Thyroid gland (tissue), 4 donors: ENCODE measurements at regions not wholly inside any gene's neighbourhood (a gene's known extent, or its start where the extent isn't known, plus 50 kb on each side); places are given as distances from the start of the nearest gene placed in this dataset.

ENCODE experiments used
- DNase-seq, 2 donors: peaks; one replicate each; pipeline ENCODE4 v3.0.0-alpha.2; 2019
- H3K27ac ChIP-seq, 3 donors: fragments of 200-600 bp; sonication (generic); 1 replicate in 2 of 3; 2 replicates in 1 of 3; pipeline ENCODE4 v1.5.1; 2016 to 2019; ENCODE audit warnings: mild to moderate bottlenecking in 1 of 3, moderate library complexity in 1 of 3
- H3K27me3 ChIP-seq: fragments of 200-600 bp; sonication (generic); one replicate; pipeline ENCODE4 v1.5.1; 2019
- H3K36me3 ChIP-seq, 2 donors: fragments of 200-600 bp; sonication (generic); one replicate each; pipeline ENCODE4 v1.5.1; 2016 to 2019
- H3K4me1 ChIP-seq, 2 donors: fragments of 200-600 bp; sonication (generic); one replicate each; pipeline ENCODE4 v1.5.1; 2017 to 2019
- H3K4me3 ChIP-seq, 3 donors: fragments of 200-600 bp; sonication (generic); replicated peaks in 1 of 3; 1 replicate in 2 of 3; 2 replicates in 1 of 3; pipeline ENCODE4 v1.5.1; 2016; ENCODE audit warnings: mild to moderate bottlenecking in 1 of 3
- H3K9me3 ChIP-seq: fragments of 200-600 bp; sonication (generic); one replicate; pipeline ENCODE4 v1.5.1; 2017
- CTCF ChIP-seq, 6 experiments: fragments of 200-600 bp in 3 of 6; fragments of 450-650 bp in 3 of 6; sonication (generic) in 3 of 6; IDR thresholded peaks; one replicate each; pipeline ENCODE4 v1.5.1; 2016 to 2019; ENCODE audit warnings: antibody characterized with exemption in 6 of 6, mild to moderate bottlenecking in 2 of 6, inconsistent platforms in 1 of 6, moderate library complexity in 1 of 6
- POLR2A ChIP-seq, 2 donors: fragments of 450-650 bp; IDR thresholded peaks; one replicate each; pipeline ENCODE4 v1.6.1; 2017; ENCODE audit warnings: antibody characterized with exemption in 2 of 2, mild to moderate bottlenecking in 2 of 2, moderate library complexity in 1 of 2
- WGBS, 2 donors: methylation state at CpG; one replicate each; pipeline ENCODE4 v1.1.5; 2017; 5-methylcytosine and 5-hydroxymethylcytosine counted together
- intact Hi-C: fragments of 100-400 bp; cut with DNase I; formaldehyde crosslinking; loops from one replicate; pipeline ENCODE4 v1.15.1; 2023

DNA sequence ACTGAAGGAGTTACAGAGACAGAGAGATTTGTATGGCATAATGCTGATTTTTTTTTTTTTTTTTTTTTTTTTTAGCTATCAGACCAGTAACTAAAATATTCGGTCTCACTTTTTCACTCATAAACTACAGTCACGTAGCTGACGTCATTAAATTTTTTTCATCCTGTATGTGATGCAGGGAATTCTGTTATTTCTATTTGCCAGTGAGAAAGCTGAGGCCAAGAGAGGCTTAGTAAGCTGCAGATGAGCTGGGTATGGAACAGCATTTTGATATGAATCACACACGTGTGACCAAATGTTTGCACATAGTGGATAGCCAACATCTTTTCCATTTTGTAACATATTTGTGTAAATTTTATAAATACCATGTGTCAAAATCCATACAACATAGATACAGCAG, 79.1 kb upstream of the EPB41L3 start:
- no peak overlapping the region for H3K4me3 ChIP-seq
- H3K36me3 ChIP-seq, result no peaks in the 10 kb centered on the region
- 83 to 89% methylated on average over 4 of the region's 4 CpGs for WGBS, 2 donors
- peaks cover 6 to 9% of the 10 kb centered on the region in 2 donors for H3K4me1 ChIP-seq
- no peak overlapping the region for H3K27ac ChIP-seq
- no peaks in the 10 kb centered on the region for H3K27me3 ChIP-seq
- no peak for TF ChIP-seq POLR2A (IDR thresholded peaks at IDR 0.05)
- TF ChIP-seq CTCF (IDR thresholded peaks at IDR 0.05), result no peak
- H3K9me3 ChIP-seq, result no peaks in the 10 kb centered on the region
- no peak for DNase-seq
- intact Hi-C loops, result no loop called here

GRCh38 chr18:5620289-5620688, 76.5 kb upstream of the EPB41L3 start:
- Histone ChIP-seq H3K4me3 (no peak overlapping the region), H3K27me3 (no peaks in the 10 kb centered on the region), H3K36me3 (no peaks in the 10 kb centered on the region), H3K27ac (no peak overlapping the region), H3K4me1 (peaks cover 3 to 7% of the 10 kb centered on the region in 2 donors), H3K9me3 (no peaks in the 10 kb centered on the region)
- intact Hi-C loops, result no loop called here
- no peak for DNase-seq
- TF ChIP-seq CTCF (IDR thresholded peaks at IDR 0.05), result no peak
- TF ChIP-seq POLR2A (IDR thresholded peaks at IDR 0.05), result no peak
- WGBS, 2 donors, result 68 to 79% methylated on average over 3 of the region's 3 CpGs

DNA sequence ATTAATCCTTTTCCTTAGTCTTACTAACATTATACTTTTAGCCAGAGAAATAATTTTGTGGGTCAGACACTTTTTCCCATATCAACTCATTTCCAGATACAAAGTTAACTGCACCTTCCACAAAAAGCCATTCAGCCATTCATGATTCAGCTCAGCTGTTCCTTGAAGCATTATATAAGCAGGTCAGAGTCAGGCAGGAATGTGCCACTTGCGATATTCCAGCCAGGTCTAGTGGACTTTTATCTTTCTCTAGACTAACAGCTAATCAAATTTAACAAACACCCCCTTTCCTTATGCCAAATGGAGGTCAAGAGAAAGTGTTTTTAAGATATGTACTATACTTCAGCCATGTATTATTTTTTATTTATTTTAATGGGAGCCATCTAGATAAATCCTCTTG, 75.6 kb upstream of the EPB41L3 start:
- no peak overlapping the region for H3K27ac ChIP-seq
- no peak for TF ChIP-seq CTCF (IDR thresholded peaks at IDR 0.05)
- TF ChIP-seq POLR2A (IDR thresholded peaks at IDR 0.05), result no peak
- no peak for DNase-seq
- no peaks in the 10 kb centered on the region for H3K9me3 ChIP-seq
- H3K4me3 ChIP-seq, result no peak overlapping the region
- intact Hi-C loops, result no loop called here
- WGBS, 2 donors, result 11 to 43% methylated on average over 1 of the region's 1 CpG
- H3K4me1 ChIP-seq, result peaks cover 3 to 7% of the 10 kb centered on the region in 2 donors
- no peaks in the 10 kb centered on the region for H3K36me3 ChIP-seq
- H3K27me3 ChIP-seq, result no peaks in the 10 kb centered on the region

- 77 to 79% methylated on average over 6 of the region's 6 CpGs for WGBS, 2 donors
- no peak for DNase-seq
- no peaks in the 10 kb centered on the region for H3K27me3 ChIP-seq
- H3K9me3 ChIP-seq, result no peaks in the 10 kb centered on the region
- no peak overlapping the region for H3K27ac ChIP-seq
- intact Hi-C loops, result no loop called here
- TF ChIP-seq CTCF (IDR thresholded peaks at IDR 0.05) (no peak), POLR2A (IDR thresholded peaks at IDR 0.05) (no peak)
- no peaks in the 10 kb centered on the region for H3K36me3 ChIP-seq
- no peaks in the 10 kb centered on the region for H3K4me1 ChIP-seq
- no peak overlapping the region for H3K4me3 ChIP-seq
Observed at GRCh38 chr18:5618047-5618688, 74.4 kb upstream of the EPB41L3 start.

DNA sequence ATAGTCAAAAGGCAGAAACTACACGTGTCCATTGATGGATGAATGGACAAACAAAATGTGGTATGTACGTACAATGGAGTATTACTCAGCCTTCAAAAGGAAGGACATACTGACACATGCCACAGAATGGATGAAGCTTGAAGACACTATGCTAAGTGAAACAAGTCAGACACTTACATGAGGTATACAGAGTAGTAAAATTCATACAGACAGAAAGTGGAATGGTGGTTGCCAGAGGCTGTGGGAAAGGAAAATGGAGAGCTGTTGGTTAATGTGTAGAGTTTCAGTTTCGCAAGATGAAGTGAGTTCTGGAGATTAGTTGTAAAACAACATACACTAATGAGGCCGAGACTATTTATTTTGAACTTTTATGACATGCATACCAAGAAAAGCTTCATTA, 67.4 kb upstream of the EPB41L3 start:
- WGBS, 2 donors, result 89 to 90% methylated on average over 4 of the region's 4 CpGs
- H3K4me3 ChIP-seq, result no peak overlapping the region
- no peak overlapping the region for H3K27ac ChIP-seq
- H3K27me3 ChIP-seq, result no peaks in the 10 kb centered on the region
- TF ChIP-seq POLR2A (IDR thresholded peaks at IDR 0.05) (no peak), CTCF (IDR thresholded peaks at IDR 0.05) (no peak)
- H3K9me3 ChIP-seq, result no peaks in the 10 kb centered on the region
- H3K36me3 ChIP-seq, result no peaks in the 10 kb centered on the region
- no peaks in the 10 kb centered on the region for H3K4me1 ChIP-seq
- DNase-seq, result no peak
- intact Hi-C loops, result no loop called here
